Psoas muscle (tissue), 7 donors: ENCODE measurements at regions not wholly inside any gene's neighbourhood (a gene's known extent, or its start where the extent isn't known, plus 50 kb on each side); places are given as distances from the start of the nearest gene placed in this dataset.
"Not testable (repeated sequence)": the region's sequence is repeated elsewhere in the genome, so short reads cannot be mapped to it uniquely, and the experiment has no call there.

Experiments used
- ATAC-seq, 4 donors: fragments of 200-7000 bp; cut with Tn5 transposase; one replicate each; pipeline ENCODE4 v1.9.1; 2020; ENCODE audit warnings: moderate library complexity in 3 of 4, mild to moderate bottlenecking in 2 of 4
- DNase-seq, 2 donors: peaks; one replicate each; pipeline ENCODE4 v3.0.0-alpha.2; 2020
- H3K27ac ChIP-seq: fragments of 200-600 bp; one replicate; pipeline ENCODE4 v1.8.0; 2022
- H3K27me3 ChIP-seq, 3 donors: fragments of 200-600 bp in 1 of 3; one replicate each; pipeline versions ENCODE4 v1.6.1 to v1.8.0; 2013 to 2022; ENCODE audit warnings: low read length in 2 of 3, mild to moderate bottlenecking in 2 of 3, moderate library complexity in 1 of 3; ENCODE audit not compliant: insufficient read depth in 3 of 3
- H3K36me3 ChIP-seq, 2 donors: fragments of 200-600 bp in 1 of 2; one replicate each; pipeline versions ENCODE4 v1.6.1 to v1.8.0; 2013 to 2022; ENCODE audit warnings: low read depth in 1 of 2, mild to moderate bottlenecking in 1 of 2, moderate library complexity in 1 of 2; ENCODE audit not compliant: insufficient read depth in 1 of 2
- H3K4me1 ChIP-seq: fragments of 200-600 bp; one replicate; pipeline ENCODE4 v1.8.0; 2022
- H3K4me3 ChIP-seq: fragments of 200-600 bp; one replicate; pipeline ENCODE4 v1.8.0; 2022; ENCODE audit warnings: mild to moderate bottlenecking
- H3K9me3 ChIP-seq: fragments of 200-600 bp; one replicate; pipeline ENCODE4 v1.8.0; 2022
- CTCF ChIP-seq: fragments of 200-600 bp; IDR thresholded peaks from one replicate; pipeline ENCODE4 v1.8.0; 2022; ENCODE audit warnings: antibody characterized with exemption
- WGBS, 3 donors: extraction: QIAGEN DNeasy Blood & Tissue Kit; methylation state at CpG; one replicate each; pipeline versions ENCODE4 v1.1.6 to v1.1.7; 2013; 5-methylcytosine and 5-hydroxymethylcytosine counted together
- intact Hi-C, 2 donors: fragments of 100-400 bp; cut with DNase I; formaldehyde crosslinking; loops; one replicate each; pipeline versions ENCODE4 v1.11.0 to v1.14.2; 2022
- donor health status: healthy with polysubstance abuse.
- donor health status: DM: no; HTN: no; CAD: no; lungs with moderate emphysema.
- donor health status: Bipolar disorder and iron deficiency.
- donor health status: healthy.
- donor health status: DM: yes; HTN: yes; CAD: no.
- donor health status: DM: no; HTN: no; CAD: no.
- donor health status: DM: yes; HTN: yes; CAD: no.

- TF ChIP-seq CTCF, result no peak
- WGBS, 3 donors, result 69 to 77% (median 71%) methylated on average over 2 of the region's 2 CpGs
- DNase-seq (no peak), ATAC-seq (no peak)
- no peaks in the 10 kb centered on the region for H3K9me3 ChIP-seq
- H3K4me1 ChIP-seq, result no peaks in the 10 kb centered on the region
- no peaks in the 10 kb centered on the region for H3K36me3 ChIP-seq
- H3K4me3 ChIP-seq, result no peak overlapping the region
- no peak overlapping the region for H3K27ac ChIP-seq
- intact Hi-C loops, result no loop called here
- no peaks in the 10 kb centered on the region for H3K27me3 ChIP-seq
Measured at GRCh38 chr4:72938516-72938915, 131.0 kb downstream of the COX18 start.

- Histone ChIP-seq H3K27ac (no peak overlapping the region), H3K9me3 (no peaks in the 10 kb centered on the region), H3K36me3 (no peaks in the 10 kb centered on the region), H3K4me3 (no peak overlapping the region), H3K27me3 (no peaks in the 10 kb centered on the region), H3K4me1 (no peaks in the 10 kb centered on the region)
- ATAC-seq, result no peak
- TF ChIP-seq CTCF, result no peak
- DNase-seq, result no peak
- WGBS, 3 donors, result 41 to 49% (median 42%) methylated on average over 1 of the region's 1 CpG
- intact Hi-C loops, result no loop called here
Measured at GRCh38 chr4:72935462-72935861, 134.1 kb downstream of the COX18 start.

GRCh38 chr4:72933029-72933428 lies 136.5 kb downstream of the COX18 start:
- no peak for TF ChIP-seq CTCF

GRCh38 chr4:72931346-72931745 lies 138.2 kb downstream of the COX18 start:
- no peak for ATAC-seq
- no peaks in the 10 kb centered on the region for H3K27me3 ChIP-seq
- no peak for DNase-seq
- H3K4me3 ChIP-seq, result no peak overlapping the region
- H3K4me1 ChIP-seq, result no peaks in the 10 kb centered on the region
- intact Hi-C loops, result no loop called here
- TF ChIP-seq CTCF, result no peak
- H3K27ac ChIP-seq, result no peak overlapping the region
- no peaks in the 10 kb centered on the region for H3K36me3 ChIP-seq
- H3K9me3 ChIP-seq, result no peaks in the 10 kb centered on the region
- 75 to 78% (median 78%) methylated on average over 5 of the region's 5 CpGs for WGBS, 3 donors

More at GRCh38 chr4:72933029-72933428, 136.5 kb downstream of the COX18 start:
- intact Hi-C loops, result no loop called here
- H3K27me3 ChIP-seq, result no peaks in the 10 kb centered on the region
- DNase-seq, result no peak
- H3K4me1 ChIP-seq, result no peaks in the 10 kb centered on the region
- H3K36me3 ChIP-seq, result no peaks in the 10 kb centered on the region
- H3K27ac ChIP-seq, result no peak overlapping the region
- 64 to 79% (median 70%) methylated on average over 1 of the region's 1 CpG for WGBS, 3 donors
- ATAC-seq, result no peak
- H3K9me3 ChIP-seq, result no peaks in the 10 kb centered on the region
- no peak overlapping the region for H3K4me3 ChIP-seq

- H3K9me3 ChIP-seq, intact Hi-C loops, H3K27ac ChIP-seq, DNase-seq, H3K27me3 ChIP-seq, H3K4me1 ChIP-seq, ATAC-seq, H3K36me3 ChIP-seq, H3K4me3 ChIP-seq: not testable (repeated sequence)
- 87 to 94% (median 92%) methylated on average over 10 of the region's 10 CpGs for WGBS, 3 donors
Measured at GRCh38 chr4:72929596-72930274, 139.8 kb downstream of the COX18 start.
